NCI-H510A (cell line): ENCODE measurements at regions not wholly inside any gene's neighbourhood (a gene's known extent, or its start where the extent isn't known, plus 50 kb on each side); places are given as distances from the start of the nearest gene placed in this dataset.
"Not testable (repeated sequence)": the region's sequence is repeated elsewhere in the genome, so short reads cannot be mapped to it uniquely, and the experiment has no call there.

ENCODE experiments used
- DNase-seq: peaks from one replicate; lab custom pipeline; 2025; lab: John Stamatoyannopoulos, UW

GRCh38 chr1:94672934-94673333 is 131.4 kb upstream of the F3 start:
- DNase-seq = no peak

- no peak for DNase-seq
Observed at GRCh38 chr1:94672001-94672400, 130.4 kb upstream of the F3 start.

- DNase-seq = no peak
Observed at GRCh38 chr1:94670273-94670672, 128.7 kb upstream of the F3 start.

DNA sequence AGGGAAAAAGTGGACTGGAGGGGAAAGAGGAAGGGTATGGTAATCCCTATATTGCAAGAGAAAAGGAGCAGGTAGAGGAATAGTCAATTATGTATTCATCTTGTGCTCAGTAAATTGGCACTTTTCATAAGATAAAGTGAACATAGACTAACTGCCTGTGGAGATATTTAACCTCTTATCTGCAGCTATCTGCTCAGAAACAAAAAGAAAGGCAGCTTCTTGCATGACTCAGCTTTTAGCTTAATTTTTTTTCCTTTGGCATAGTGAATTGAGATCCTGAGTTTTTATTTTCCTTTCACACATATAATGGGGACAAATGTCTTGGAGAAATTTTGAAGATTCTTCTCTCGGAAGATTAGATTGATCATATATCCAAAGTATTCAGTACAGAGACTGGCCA is 127.6 kb upstream of the F3 start:
- no peak for DNase-seq

GRCh38 chr1:94668528-94668927 is 127.0 kb upstream of the F3 start:
- no peak for DNase-seq

DNA sequence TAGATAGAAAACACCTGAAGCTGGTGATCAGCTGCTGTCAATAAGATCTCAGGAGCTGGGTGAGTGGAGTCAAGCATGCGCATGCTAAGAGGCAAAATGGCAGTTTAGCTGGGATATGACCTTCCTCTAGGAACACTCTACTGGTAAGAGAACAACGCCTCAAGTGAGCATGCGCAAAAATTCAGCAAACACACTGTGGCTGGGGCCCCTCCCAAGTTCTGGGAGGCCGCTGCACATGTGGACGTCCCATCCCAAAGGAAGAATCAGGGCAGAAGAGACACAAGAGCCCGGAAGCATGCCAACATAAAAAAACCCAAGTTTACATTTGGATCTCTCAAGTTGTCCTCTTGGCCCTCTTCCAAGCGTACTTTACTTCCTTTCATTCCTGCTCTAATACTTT is 126.3 kb upstream of the F3 start:
- DNase-seq = no peak

- DNase-seq = no peak
Observed at GRCh38 chr1:94666797-94667196, 125.2 kb upstream of the F3 start.

- DNase-seq = no peak
Observed at GRCh38 chr1:94661431-94661932, 119.9 kb upstream of the F3 start.

DNA sequence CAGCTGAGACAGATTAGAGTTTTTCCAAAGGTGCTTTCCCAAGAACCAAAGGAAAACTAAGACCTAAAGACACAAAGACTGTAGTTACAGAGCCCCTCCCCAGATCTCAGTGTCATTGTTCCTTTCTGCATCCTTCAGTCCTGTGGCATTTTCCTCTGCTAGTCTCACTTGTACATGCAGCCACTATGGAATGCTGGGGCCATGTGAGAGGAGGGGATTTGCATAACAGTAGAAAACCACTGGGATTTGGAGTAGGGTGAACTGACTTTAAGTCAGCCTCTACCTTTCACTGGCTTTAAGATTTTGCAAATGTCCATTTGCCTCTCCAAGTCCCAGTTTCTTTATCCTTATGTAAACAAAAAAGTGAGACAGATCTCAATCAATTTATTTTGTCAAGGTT is 119.4 kb upstream of the F3 start:
- no peak for DNase-seq

DNA sequence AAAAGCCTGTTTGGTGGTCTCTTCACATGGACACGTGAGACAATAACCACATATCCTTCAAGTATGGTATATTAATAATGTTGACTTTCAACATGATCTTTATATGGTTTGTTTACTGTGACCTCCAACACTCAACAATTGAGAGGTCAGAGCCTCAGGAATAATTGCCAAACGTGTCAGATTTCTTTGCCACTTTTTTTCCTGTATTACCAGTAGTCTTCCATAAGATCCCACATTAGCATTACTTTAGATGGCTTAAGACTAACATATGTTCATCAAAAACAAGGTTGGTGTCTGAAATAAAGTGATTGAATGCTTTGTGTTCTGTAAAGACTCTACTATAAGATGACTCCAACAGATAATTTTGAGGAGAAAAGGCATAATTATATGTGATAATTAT is 118.7 kb upstream of the F3 start:
- no peak for DNase-seq

DNA sequence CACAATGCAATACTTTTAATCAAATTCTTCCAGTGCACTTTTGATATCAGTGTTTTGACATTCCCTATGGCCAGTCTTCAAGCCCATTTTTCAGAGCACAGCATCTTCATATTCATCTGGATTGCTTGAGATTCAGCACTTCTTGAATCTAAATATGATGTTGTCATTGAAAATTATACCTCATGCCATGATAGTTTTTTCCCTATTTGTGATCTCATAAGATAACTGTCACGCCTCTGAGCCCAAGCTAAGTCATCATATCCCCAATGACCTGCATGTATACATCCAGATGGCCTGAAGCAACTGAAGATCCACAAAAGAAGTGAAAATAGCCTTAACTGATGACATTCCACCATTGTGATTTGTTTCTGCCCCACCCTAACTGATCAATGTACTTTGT is 117.6 kb upstream of the F3 start:
- DNase-seq = not testable (repeated sequence)

- no peak for DNase-seq
Observed at GRCh38 chr1:94658221-94658620, 116.7 kb upstream of the F3 start.

- not testable (repeated sequence) for DNase-seq
Observed at GRCh38 chr1:94657776-94658175, 116.2 kb upstream of the F3 start.

- DNase-seq = no peak
Observed at GRCh38 chr1:94656967-94657366, 115.4 kb upstream of the F3 start.

DNA sequence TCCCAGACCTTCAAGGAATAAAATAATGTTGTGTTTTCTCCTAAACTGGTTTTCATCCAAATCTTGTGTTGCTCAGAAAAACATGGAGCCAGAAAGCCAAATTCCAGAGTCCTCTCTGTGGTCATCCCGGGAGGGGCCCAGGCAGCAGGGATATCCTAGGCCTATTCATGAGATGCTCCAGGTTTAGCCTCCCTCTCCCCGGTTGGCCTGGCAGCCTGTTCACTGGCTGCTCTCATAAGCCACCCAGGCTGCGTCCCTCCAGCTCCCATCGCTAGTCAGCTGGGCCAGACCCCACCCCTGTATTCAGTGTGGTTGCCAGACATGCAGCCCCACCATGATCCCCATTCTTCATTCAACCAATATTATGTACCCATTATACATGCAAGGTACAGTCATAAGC is 113.4 kb upstream of the F3 start:
- DNase-seq = no peak

GRCh38 chr1:94654459-94654858 is 112.9 kb upstream of the F3 start:
- no peak for DNase-seq

GRCh38 chr1:94654031-94654430 is 112.5 kb upstream of the F3 start:
- no peak for DNase-seq

DNA sequence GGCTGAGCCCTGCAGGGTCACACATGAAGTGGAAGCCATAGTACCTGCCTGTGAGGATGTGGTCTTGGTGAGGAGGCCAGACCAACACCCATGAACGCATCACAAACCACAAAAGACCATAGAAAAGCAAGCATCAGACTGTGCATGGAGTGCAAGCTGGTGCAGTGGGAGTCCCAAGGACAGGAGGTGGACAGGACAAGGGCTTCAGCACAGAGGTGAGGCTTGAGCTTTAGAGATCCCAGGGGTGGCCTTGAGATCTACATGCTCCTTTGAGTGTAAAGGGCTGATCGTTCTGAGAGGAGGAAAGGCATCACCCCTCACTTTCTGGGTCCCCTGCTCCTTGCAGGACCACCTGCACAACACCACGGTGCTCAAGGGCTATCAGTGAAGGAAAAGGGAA is 111.9 kb upstream of the F3 start:
- no peak for DNase-seq

GRCh38 chr1:94651076-94651475 is 109.5 kb upstream of the F3 start:
- DNase-seq = no peak

GRCh38 chr1:94650301-94650700 is 108.7 kb upstream of the F3 start:
- no peak for DNase-seq

DNA sequence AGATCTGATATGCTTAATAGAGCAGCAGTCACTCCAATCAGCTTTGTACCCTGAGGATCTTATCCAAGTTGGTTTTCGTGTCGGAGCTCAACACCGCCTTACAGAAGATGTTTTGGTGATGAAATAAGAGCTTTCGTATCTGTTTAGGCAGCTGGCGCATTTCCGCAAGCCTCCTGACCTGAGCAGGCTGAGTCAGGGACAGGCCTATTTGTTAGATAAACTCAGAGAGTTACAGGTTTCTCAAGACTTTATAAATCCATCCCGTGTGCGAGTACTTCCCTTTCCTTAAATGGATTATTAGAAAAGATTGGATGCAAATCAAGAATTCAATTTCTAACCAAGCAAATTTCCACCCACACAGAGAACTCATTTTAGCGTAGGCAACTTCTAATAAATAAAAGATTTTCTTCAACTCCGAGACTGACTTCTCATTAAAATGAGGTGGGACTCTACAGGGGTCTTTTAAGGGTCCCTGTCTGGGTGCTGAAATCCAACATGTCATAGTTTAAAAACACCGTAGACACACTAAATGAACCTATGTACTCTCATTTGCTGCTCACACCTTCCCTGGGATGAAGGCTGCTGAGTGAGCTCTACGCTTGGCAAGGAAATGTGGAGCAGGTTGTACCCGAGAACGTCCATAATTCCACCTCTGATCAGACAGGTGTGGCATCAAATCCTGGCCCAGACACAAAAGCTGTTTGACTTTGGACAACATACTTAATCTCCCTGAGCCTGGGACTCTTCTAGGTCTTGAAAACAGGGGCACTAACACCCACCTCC is 106.9 kb upstream of the F3 start:
- no peak for DNase-seq

DNA sequence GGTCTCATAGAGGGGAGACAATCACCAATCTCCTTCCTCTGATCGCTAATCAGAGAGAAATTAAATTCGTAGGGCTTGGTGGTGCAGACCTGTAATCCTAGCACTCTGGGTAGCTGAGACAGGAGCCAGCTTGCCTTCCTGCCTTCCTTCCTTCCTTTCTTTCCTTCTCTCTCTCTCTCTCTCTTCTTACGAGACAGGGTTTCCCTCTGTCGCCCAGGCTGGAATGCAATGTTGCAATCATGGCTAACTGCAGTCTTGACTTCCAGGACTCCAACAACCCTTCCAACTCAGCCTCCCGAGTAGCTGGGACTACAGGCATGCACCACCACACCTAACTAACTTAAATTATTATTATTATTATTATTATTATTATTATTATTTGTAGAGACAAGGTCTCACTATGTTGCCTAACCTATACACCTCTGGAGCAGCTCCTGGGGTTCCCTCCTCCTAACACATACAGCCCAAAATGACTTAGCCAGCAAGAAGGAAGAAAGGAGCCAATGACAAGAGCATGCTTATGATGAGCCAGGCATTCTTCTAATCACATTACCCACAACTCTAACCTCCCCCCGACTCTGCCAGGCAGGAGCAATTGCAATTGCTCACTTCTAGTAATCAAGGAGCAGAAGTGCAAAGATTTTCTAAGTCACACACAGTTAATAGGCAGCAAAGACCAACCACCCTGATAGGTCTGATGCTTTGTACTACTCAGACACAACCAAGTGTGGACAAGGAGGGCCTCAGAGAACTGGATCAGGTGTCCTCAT is 105.4 kb upstream of the F3 start:
- no peak for DNase-seq

- no peak for DNase-seq
Observed at GRCh38 chr1:94646141-94646643, 104.6 kb upstream of the F3 start.
